ENCODE measurements at regions not wholly inside any gene's neighbourhood (a gene's known extent, or its start where the extent isn't known, plus 50 kb on each side); places are given as distances from the start of the nearest gene placed in this dataset.

GRCh38 chr20:12883507-12883885 lies 125.3 kb upstream of the SPTLC3 start:
- H2AFZ ChIP-seq (ENCODE audit: low read length): no peak overlapping the region
- no peak overlapping the region for H3K27ac ChIP-seq (ENCODE audit: low read depth, low read length)
- no peak overlapping the region for H2BK15ac ChIP-seq (ENCODE audit: low read length)
- H2BK120ac ChIP-seq (replicated peaks; ENCODE audit: low read depth, low read length): no peak overlapping the region
- peaks cover 0 to 4% of the 10 kb centered on the region in 2 experiments; a peak in 1 of 4 replicates for H3K9me3 ChIP-seq (ENCODE audit: insufficient read depth in 2 of 2, low read depth in 1 of 2, low read length in 1 of 2)
- no peak overlapping the region for H3K14ac ChIP-seq (ENCODE audit: insufficient read length)
- H3K4ac ChIP-seq (replicated peaks; ENCODE audit: insufficient read length, low read depth, low read length): no peak overlapping the region
- H3K36me3 ChIP-seq (ENCODE audit: control insufficient read depth in 2 of 4, insufficient read depth in 4 of 4, low read length in 3 of 4): no peaks in the 10 kb centered on the region
- H3K27me3 ChIP-seq (replicated peaks in 1 of 4; ENCODE audit: control insufficient read depth in 3 of 4, extremely low read depth in 1 of 4, insufficient read depth in 3 of 4, low read length in 3 of 4): no peaks in the 10 kb centered on the region
- H3K4me2 ChIP-seq (ENCODE audit: insufficient read depth in 1 of 2, low read depth in 2 of 2, low read length in 2 of 2): no peak overlapping the region
- no peak overlapping the region for H3K9ac ChIP-seq (replicated peaks in 1 of 4; ENCODE audit: extremely low read depth in 1 of 4, low read depth in 3 of 4, low read length in 3 of 4)
- ChIA-PET CTCF (ENCODE audit: partially characterized antibody) (interaction anchor here (0.6 to 1.3 kb wide), 4 partner anchors 9 to 68 kb away, joined by 3 to 4 read pairs (median 3); no protein-coding TSS in a partner anchor), POLR2A (ENCODE audit: partially characterized antibody) (no interaction called here)
- no peak overlapping the region for H2AK5ac ChIP-seq (ENCODE audit: low read depth, low read length)
- no peak overlapping the region for H3K4me3 ChIP-seq (ENCODE audit: extremely low read depth in 1 of 4, insufficient read depth in 2 of 4, low read depth in 3 of 4, low read length in 4 of 4)
- H3K56ac ChIP-seq (replicated peaks; ENCODE audit: insufficient read length, low read depth, low read length): no peak overlapping the region
- H4K91ac ChIP-seq (replicated peaks; ENCODE audit: insufficient read length, low read length): no peak overlapping the region
- no peak for TF ChIP-seq BACH1 (IDR thresholded peaks at IDR 0.05; ENCODE audit: low read length)
- no peak for DNase-seq (ENCODE audit: low read depth in 1 of 2, low spot score in 2 of 2)
- no peak overlapping the region for H4K8ac ChIP-seq (ENCODE audit: extremely low read depth, insufficient read depth, low read length)
- no peak overlapping the region for H2BK20ac ChIP-seq (ENCODE audit: low read length)
- no peak overlapping the region for H3K23ac ChIP-seq (ENCODE audit: insufficient read length)
- H3K4me1 ChIP-seq (replicated peaks in 1 of 4; ENCODE audit: control insufficient read depth in 3 of 4, insufficient read depth in 4 of 4, low read length in 3 of 4): no peaks in the 10 kb centered on the region
- no peaks in the 10 kb centered on the region; the same call in 1 of the 2 replicates for H3K23me2 ChIP-seq (ENCODE audit: low read depth, low read length)
- H3K18ac ChIP-seq (ENCODE audit: extremely low read depth, low read length): no peak overlapping the region
- H3K79me2 ChIP-seq (ENCODE audit: control insufficient read depth in 1 of 2, insufficient read depth in 2 of 2, low read length in 2 of 2): no peaks in the 10 kb centered on the region
- H4K20me1 ChIP-seq (replicated peaks in 1 of 2; ENCODE audit: control insufficient read depth in 1 of 2, insufficient read depth in 2 of 2, low read length in 2 of 2): no peaks in the 10 kb centered on the region
- no peak overlapping the region for H2BK12ac ChIP-seq (ENCODE audit: low read depth, low read length)
- no peak for FAIRE-seq
- no peak overlapping the region for H2BK5ac ChIP-seq (ENCODE audit: low read depth, low read length)
- H3K79me1 ChIP-seq (ENCODE audit: low read depth, low read length): no peaks in the 10 kb centered on the region
- no peak overlapping the region for H4K5ac ChIP-seq (ENCODE audit: insufficient read length, low read depth, low read length)

Measured in H1 (cell line).